ENCODE measurements at regions not wholly inside any gene's neighbourhood (a gene's known extent, or its start where the extent isn't known, plus 50 kb on each side); places are given as distances from the start of the nearest gene placed in this dataset.

GRCh38 chr3:80215191-80215590 is 447.4 kb upstream of the ROBO1 start:
- no peaks in the 10 kb centered on the region for H3K27me3 Mint-ChIP-seq (ENCODE audit: unreplicated experiment)
- H3K4me1 Mint-ChIP-seq (ENCODE audit: unreplicated experiment), result no peaks in the 10 kb centered on the region
- no peaks in the 10 kb centered on the region for H3K9me3 Mint-ChIP-seq (ENCODE audit: unreplicated experiment)
- DNase-seq (ENCODE audit: low spot score), result no peak
- H3K27ac Mint-ChIP-seq (ENCODE audit: unreplicated experiment), result no peak overlapping the region
- H3K36me3 Mint-ChIP-seq (ENCODE audit: low read depth, unreplicated experiment), result no peaks in the 10 kb centered on the region
- no peak overlapping the region for H3K4me3 Mint-ChIP-seq (ENCODE audit: unreplicated experiment)
- no peak for TF ChIP-seq CTCF (IDR thresholded peaks at IDR 0.05; ENCODE audit: unreplicated experiment)

- H3K36me3 Mint-ChIP-seq (ENCODE audit: low read depth, unreplicated experiment), result no peaks in the 10 kb centered on the region
- no peak for DNase-seq (ENCODE audit: low spot score)
- TF ChIP-seq CTCF (IDR thresholded peaks at IDR 0.05; ENCODE audit: unreplicated experiment), result no peak
- no peak overlapping the region for H3K4me3 Mint-ChIP-seq (ENCODE audit: unreplicated experiment)
- no peaks in the 10 kb centered on the region for H3K9me3 Mint-ChIP-seq (ENCODE audit: unreplicated experiment)
- H3K27me3 Mint-ChIP-seq (ENCODE audit: unreplicated experiment), result no peaks in the 10 kb centered on the region
- no peaks in the 10 kb centered on the region for H3K4me1 Mint-ChIP-seq (ENCODE audit: unreplicated experiment)
- H3K27ac Mint-ChIP-seq (ENCODE audit: unreplicated experiment), result no peak overlapping the region
Measured at GRCh38 chr3:80213086-80213485, 445.3 kb upstream of the ROBO1 start.

DNA sequence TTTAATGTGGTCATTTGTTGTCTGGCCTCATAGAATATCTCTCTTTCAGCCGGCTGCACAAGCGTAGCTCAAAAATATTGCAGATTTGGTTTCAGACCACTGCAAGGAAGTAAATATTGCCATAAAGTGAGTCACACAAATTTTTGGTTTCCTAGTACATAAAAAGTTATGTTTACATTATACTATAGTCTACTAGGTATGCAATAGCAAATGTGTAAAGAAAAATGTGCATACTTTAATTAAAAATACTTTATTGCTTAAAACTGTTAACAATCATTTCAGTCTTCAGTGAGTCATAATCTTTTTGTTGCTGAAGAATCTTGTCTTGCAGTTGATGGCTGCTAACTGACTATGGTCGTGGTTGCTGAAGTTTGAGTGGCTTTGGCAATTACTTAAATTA is 425.1 kb upstream of the ROBO1 start:
- DNase-seq (ENCODE audit: low spot score), result no peak
- H3K4me3 Mint-ChIP-seq (ENCODE audit: unreplicated experiment), result no peak overlapping the region
- TF ChIP-seq CTCF (IDR thresholded peaks at IDR 0.05; ENCODE audit: unreplicated experiment), result no peak
- no peaks in the 10 kb centered on the region for H3K9me3 Mint-ChIP-seq (ENCODE audit: unreplicated experiment)
- no peaks in the 10 kb centered on the region for H3K27me3 Mint-ChIP-seq (ENCODE audit: unreplicated experiment)
- H3K27ac Mint-ChIP-seq (ENCODE audit: unreplicated experiment), result no peak overlapping the region
- H3K4me1 Mint-ChIP-seq (ENCODE audit: unreplicated experiment), result peaks cover 4% of the 10 kb centered on the region
- no peaks in the 10 kb centered on the region for H3K36me3 Mint-ChIP-seq (ENCODE audit: low read depth, unreplicated experiment)

- Mint-ChIP-seq H3K27me3 (ENCODE audit: unreplicated experiment) (no peaks in the 10 kb centered on the region), H3K36me3 (ENCODE audit: low read depth, unreplicated experiment) (no peaks in the 10 kb centered on the region), H3K27ac (ENCODE audit: unreplicated experiment) (no peak overlapping the region), H3K9me3 (ENCODE audit: unreplicated experiment) (no peaks in the 10 kb centered on the region), H3K4me1 (ENCODE audit: unreplicated experiment) (peaks cover 4% of the 10 kb centered on the region), H3K4me3 (ENCODE audit: unreplicated experiment) (no peak overlapping the region)
- no peak for DNase-seq (ENCODE audit: low spot score)
- no peak for TF ChIP-seq CTCF (IDR thresholded peaks at IDR 0.05; ENCODE audit: unreplicated experiment)
Measured at GRCh38 chr3:80190051-80190450, 422.3 kb upstream of the ROBO1 start.

GRCh38 chr3:80187981-80188380 is 420.2 kb upstream of the ROBO1 start:
- DNase-seq (ENCODE audit: low spot score), result no peak
- Mint-ChIP-seq H3K9me3 (ENCODE audit: unreplicated experiment) (no peaks in the 10 kb centered on the region), H3K4me3 (ENCODE audit: unreplicated experiment) (no peak overlapping the region), H3K4me1 (ENCODE audit: unreplicated experiment) (peaks cover 4% of the 10 kb centered on the region), H3K27me3 (ENCODE audit: unreplicated experiment) (no peaks in the 10 kb centered on the region), H3K27ac (ENCODE audit: unreplicated experiment) (no peak overlapping the region), H3K36me3 (ENCODE audit: low read depth, unreplicated experiment) (no peaks in the 10 kb centered on the region)
- TF ChIP-seq CTCF (IDR thresholded peaks at IDR 0.05; ENCODE audit: unreplicated experiment), result no peak

Data from endothelial cell (in vitro differentiated cells).